ENCODE measurements at regions not wholly inside any gene's neighbourhood (a gene's known extent, or its start where the extent isn't known, plus 50 kb on each side); places are given as distances from the start of the nearest gene placed in this dataset.
"Not testable (repeated sequence)": the region's sequence is repeated elsewhere in the genome, so short reads cannot be mapped to it uniquely, and the experiment has no call there.

- DNase-seq, result no peak
Observed at GRCh38 chr13:107641574-107641973, 573.8 kb downstream of the LIG4 start.

- no peak for DNase-seq
Observed at GRCh38 chr13:107625648-107626047, 589.7 kb downstream of the LIG4 start.

GRCh38 chr13:107617527-107617926 lies 597.8 kb downstream of the LIG4 start:
- no peak for DNase-seq

- DNase-seq, result no peak
Observed at GRCh38 chr13:107612376-107612775, 603.0 kb downstream of the LIG4 start.

GRCh38 chr13:107608736-107609135 lies 606.6 kb downstream of the LIG4 start:
- DNase-seq, result no peak

GRCh38 chr13:107600971-107601370 lies 614.4 kb downstream of the LIG4 start:
- DNase-seq, result no peak

- DNase-seq, result not testable (repeated sequence)
Observed at GRCh38 chr13:107596306-107596705, 619.0 kb downstream of the LIG4 start.

GRCh38 chr13:107590556-107590955 lies 624.8 kb downstream of the LIG4 start:
- no peak for DNase-seq

- DNase-seq, result no peak
Observed at GRCh38 chr13:107587681-107588080, 627.7 kb downstream of the LIG4 start.

- DNase-seq, result no peak
Observed at GRCh38 chr13:107586216-107586615, 629.1 kb downstream of the LIG4 start.

- no peak for DNase-seq
Observed at GRCh38 chr13:107585469-107586180, 629.7 kb downstream of the LIG4 start.

- DNase-seq, result no peak
Observed at GRCh38 chr13:107582171-107582570, 633.2 kb downstream of the LIG4 start.

- DNase-seq, result no peak
Observed at GRCh38 chr13:107580741-107581412, 634.5 kb downstream of the LIG4 start.

GRCh38 chr13:107576430-107576829 lies 638.9 kb downstream of the LIG4 start:
- DNase-seq, result no peak

- no peak for DNase-seq
Observed at GRCh38 chr13:107574517-107575210, 640.7 kb downstream of the LIG4 start.

GRCh38 chr13:107573184-107573583 lies 642.2 kb downstream of the LIG4 start:
- no peak for DNase-seq

- DNase-seq, result no peak
Observed at GRCh38 chr13:107572156-107572555, 643.2 kb downstream of the LIG4 start.

GRCh38 chr13:107568181-107568580 lies 647.2 kb downstream of the LIG4 start:
- no peak for DNase-seq

GRCh38 chr13:107563099-107563925 lies 652.0 kb downstream of the LIG4 start:
- DNase-seq, result no peak

GRCh38 chr13:107562203-107562602 lies 653.1 kb downstream of the LIG4 start:
- no peak for DNase-seq

- DNase-seq, result no peak
Observed at GRCh38 chr13:107554460-107554859, 660.9 kb downstream of the LIG4 start.

GRCh38 chr13:107553838-107554237 lies 661.5 kb downstream of the LIG4 start:
- no peak for DNase-seq

GRCh38 chr13:107551521-107551920 lies 663.8 kb downstream of the LIG4 start:
- no peak for DNase-seq
